Keratinocyte (primary cell): ENCODE measurements at regions not wholly inside any gene's neighbourhood (a gene's known extent, or its start where the extent isn't known, plus 50 kb on each side); places are given as distances from the start of the nearest gene placed in this dataset.

ENCODE experiments used
- DNase-seq: peaks from one replicate; pipeline ENCODE4 v3.0.0-alpha.2; 2011; ENCODE audit warnings: low read depth, missing footprints, low spot score
- FAIRE-seq: peaks from 2 replicates; lab custom pipeline; 2011; peaks lifted over from hg19 to GRCh38; lab: Jason Lieb, UNC
- H2AFZ ChIP-seq: 2 replicates; pipeline ENCODE4 v1.6.0; 2012; ENCODE audit warnings: low read length, control low read depth, inconsistent platforms; ENCODE audit not compliant: control insufficient read depth
- H3K27ac ChIP-seq: 2 replicates; pipeline ENCODE4 v1.5.1; 2011; ENCODE audit warnings: low read length; ENCODE audit not compliant: control insufficient read depth, insufficient read depth
- H3K27me3 ChIP-seq: 3 replicates; pipeline ENCODE4 v1.6.0; 2011; ENCODE audit warnings: low read length; ENCODE audit not compliant: control insufficient read depth, insufficient read depth; ENCODE audit errors: extremely low read depth
- H3K36me3 ChIP-seq, 2 experiments: 2 replicates in 1 of 2; 3 replicates in 1 of 2; pipeline ENCODE4 v1.5.1; 2011; ENCODE audit warnings: low read length in 2 of 2, mild to moderate bottlenecking in 1 of 2; ENCODE audit not compliant: control insufficient read depth in 2 of 2, insufficient read depth in 2 of 2; ENCODE audit errors: extremely low read depth in 1 of 2
- H3K4me1 ChIP-seq: 3 replicates; pipeline ENCODE4 v1.5.1; 2011; ENCODE audit warnings: low read length; ENCODE audit not compliant: control insufficient read depth, insufficient read depth; ENCODE audit errors: extremely low read depth
- H3K4me2 ChIP-seq: 3 replicates; pipeline ENCODE4 v1.6.0; 2011; ENCODE audit warnings: low read depth, low read length; ENCODE audit not compliant: control insufficient read depth, insufficient read depth; ENCODE audit errors: extremely low read depth
- H3K4me3 ChIP-seq, 3 experiments: fragments of 200-600 bp in 1 of 3; sonication (generic) in 1 of 3; 2 replicates in 2 of 3; 3 replicates in 1 of 3; pipeline ENCODE4 v1.5.1; 2011 to 2016; ENCODE audit warnings: low read length in 3 of 3, mild to moderate bottlenecking in 3 of 3, control low read depth in 2 of 3, inconsistent platforms in 1 of 3, low read depth in 1 of 3, mixed read lengths in 1 of 3, mixed run types in 1 of 3, moderate library complexity in 1 of 3; ENCODE audit not compliant: control insufficient read depth in 2 of 3, insufficient read depth in 2 of 3; ENCODE audit errors: extremely low read depth in 1 of 3
- H3K79me2 ChIP-seq: 2 replicates; pipeline ENCODE4 v1.6.0; 2012; ENCODE audit warnings: low read length; ENCODE audit not compliant: control insufficient read depth, insufficient read depth
- H3K9ac ChIP-seq: 3 replicates; pipeline ENCODE4 v1.6.0; 2011; ENCODE audit warnings: low read length; ENCODE audit not compliant: control insufficient read depth, insufficient read depth; ENCODE audit errors: extremely low read depth
- H3K9me1 ChIP-seq: 3 replicates; pipeline ENCODE4 v1.6.0; 2011; ENCODE audit warnings: low read length; ENCODE audit not compliant: control insufficient read depth, insufficient read depth; ENCODE audit errors: extremely low read depth
- H3K9me3 ChIP-seq: 2 replicates; pipeline ENCODE4 v1.5.1; 2012; ENCODE audit warnings: low read depth, low read length; ENCODE audit not compliant: control insufficient read depth
- H4K20me1 ChIP-seq: 3 replicates; pipeline ENCODE4 v1.6.0; 2011; ENCODE audit warnings: low read length; ENCODE audit not compliant: control insufficient read depth, insufficient read depth; ENCODE audit errors: extremely low read depth
- CTCF ChIP-seq, 3 experiments: IDR thresholded peaks in 1 of 3; conservative IDR thresholded peaks in 1 of 3; optimal IDR thresholded peaks in 1 of 3; 2 replicates in 2 of 3; 3 replicates in 1 of 3; pipeline versions ENCODE3 to v1.5.1; 2011; ENCODE audit warnings: low read length in 3 of 3, mild to moderate bottlenecking in 3 of 3, moderate library complexity in 2 of 3, control low read depth in 1 of 3, inconsistent platforms in 1 of 3; ENCODE audit not compliant: insufficient read depth in 2 of 3; ENCODE audit errors: extremely low read depth in 1 of 3
- EZH2 ChIP-seq: IDR thresholded peaks from one replicate; pipeline ENCODE4 v1.6.1; 2012; ENCODE audit warnings: inconsistent platforms, mild to moderate bottlenecking, low read length, moderate library complexity
- dilution Hi-C: fragments of 300-500 bp; cut with MboI; formaldehyde crosslinking; loops from one replicate; pipeline ENCODE4 v1.7.0; 2020; ENCODE audit warnings: low sequenced_read_pairs; ENCODE audit not compliant: extremely low pct_ligation_motif_present

DNA sequence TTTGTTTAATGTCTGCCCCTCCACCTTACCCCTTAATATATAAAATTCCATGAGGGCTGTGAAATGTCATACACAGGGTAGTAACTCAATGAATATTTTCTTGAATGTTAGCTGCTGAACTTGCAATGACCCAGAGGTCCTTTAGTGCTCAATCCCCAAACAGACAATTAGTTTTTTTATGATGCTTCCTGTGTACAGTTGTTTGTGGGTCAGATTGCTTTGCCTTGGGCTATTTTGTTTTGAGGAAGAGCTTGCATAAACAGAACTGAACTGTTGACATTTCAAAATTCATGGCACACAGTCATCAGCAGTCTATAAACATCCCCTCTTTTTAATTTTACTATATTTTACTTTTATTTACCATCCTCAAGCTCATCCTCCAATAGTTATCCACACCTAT is 820.5 kb upstream of the SEL1L start:
- no peak for TF ChIP-seq CTCF (optimal IDR thresholded peaks at IDR 0.05 in 1 of 3, IDR thresholded peaks at IDR 0.05 in 1 of 3, conservative IDR thresholded peaks at IDR 0.05 in 1 of 3; ENCODE audit: extremely low read depth in 1 of 3, insufficient read depth in 2 of 3, low read length in 3 of 3)
- no peak for TF ChIP-seq EZH2
- H3K27me3 ChIP-seq: no peaks in the 10 kb centered on the region
- no peaks in the 10 kb centered on the region for H4K20me1 ChIP-seq
- dilution Hi-C loops: no loop called here
- H3K27ac ChIP-seq: no peak overlapping the region
- DNase-seq: no peak
- no peak overlapping the region for H3K4me2 ChIP-seq
- H3K9me3 ChIP-seq: no peaks in the 10 kb centered on the region
- H3K9ac ChIP-seq: no peak overlapping the region
- no peaks in the 10 kb centered on the region for H3K36me3 ChIP-seq
- no peaks in the 10 kb centered on the region for H3K4me1 ChIP-seq
- H3K79me2 ChIP-seq: no peaks in the 10 kb centered on the region
- FAIRE-seq: no peak
- H3K9me1 ChIP-seq: no peaks in the 10 kb centered on the region
- no peak overlapping the region for H2AFZ ChIP-seq
- no peak overlapping the region for H3K4me3 ChIP-seq

- no peaks in the 10 kb centered on the region for H3K36me3 ChIP-seq
- H3K9me3 ChIP-seq: no peaks in the 10 kb centered on the region
- H3K4me1 ChIP-seq: no peaks in the 10 kb centered on the region
- FAIRE-seq (no peak), DNase-seq (no peak)
- TF ChIP-seq EZH2 (no peak), CTCF (optimal IDR thresholded peaks at IDR 0.05 in 1 of 3, IDR thresholded peaks at IDR 0.05 in 1 of 3, conservative IDR thresholded peaks at IDR 0.05 in 1 of 3; ENCODE audit: extremely low read depth in 1 of 3, insufficient read depth in 2 of 3, low read length in 3 of 3) (no peak)
- no peak overlapping the region for H3K4me2 ChIP-seq
- no peak overlapping the region for H3K27ac ChIP-seq
- no peaks in the 10 kb centered on the region for H3K27me3 ChIP-seq
- H2AFZ ChIP-seq: no peak overlapping the region
- no peaks in the 10 kb centered on the region for H3K79me2 ChIP-seq
- H3K9ac ChIP-seq: no peak overlapping the region
- dilution Hi-C loops: no loop called here
- H4K20me1 ChIP-seq: no peaks in the 10 kb centered on the region
- no peak overlapping the region for H3K4me3 ChIP-seq
- no peaks in the 10 kb centered on the region for H3K9me1 ChIP-seq
Observed at GRCh38 chr14:82359201-82359600, 825.5 kb upstream of the SEL1L start.
